ENCODE measurements at regions not wholly inside any gene's neighbourhood (a gene's known extent, or its start where the extent isn't known, plus 50 kb on each side); places are given as distances from the start of the nearest gene placed in this dataset.

DNA sequence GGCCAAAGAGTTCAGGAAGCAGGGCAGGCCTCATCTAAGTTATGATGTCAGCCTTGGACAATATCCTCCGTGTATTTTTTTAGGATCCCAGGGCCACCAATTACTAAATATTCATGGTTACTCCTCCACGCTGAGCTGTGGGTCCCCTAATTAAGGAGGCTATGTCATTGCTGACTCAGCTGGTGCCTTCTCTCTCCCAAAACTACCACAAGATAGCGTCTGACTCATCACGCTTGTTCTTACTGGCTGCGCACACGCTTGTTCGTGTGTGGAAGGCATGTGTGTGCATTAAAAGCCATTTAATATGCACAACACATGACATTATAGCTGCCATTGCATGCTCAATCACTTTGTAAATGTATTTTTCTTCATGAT lies 78.3 kb downstream of the GSC start:
- intact Hi-C loops (cut with micrococcal nuclease) (no loop called here), in situ Hi-C loops (cut with MboI) (no loop called here)
- Histone ChIP-seq H3K36me3 (ENCODE audit: control insufficient read depth, insufficient read depth, low read length) (no peaks in the 10 kb centered on the region), H3K4me3 (no peak overlapping the region), H4K20me1 (replicated peaks; ENCODE audit: control insufficient read depth, insufficient read depth, low read length) (no peaks in the 10 kb centered on the region), H3K79me2 (ENCODE audit: control insufficient read depth, insufficient read depth, low read length) (no peaks in the 10 kb centered on the region), H3K4me1 (replicated peaks in 1 of 2; ENCODE audit: control insufficient read depth in 2 of 2, insufficient read depth in 2 of 2, low read length in 2 of 2) (no peaks in the 10 kb centered on the region), H3K4me2 (ENCODE audit: insufficient read depth, low read length) (no peak overlapping the region), H3K9me1 (ENCODE audit: control insufficient read depth, insufficient read depth, low read length) (no peaks in the 10 kb centered on the region), H3K27ac (ENCODE audit: extremely low read depth, low read depth, low read length) (no peak overlapping the region), H3K27me3 (ENCODE audit: control insufficient read depth in 2 of 2, insufficient read depth in 2 of 2, low read length in 2 of 2) (peaks cover 0 to 21% of the 10 kb centered on the region in 2 experiments; a peak in 3 of 5 replicates), H2AFZ (ENCODE audit: low read depth, low read length) (no peak overlapping the region), H3K9ac (ENCODE audit: insufficient read depth in 1 of 2, low read depth in 2 of 2, low read length in 2 of 2) (no peak overlapping the region), H3K9me3 (replicated peaks; ENCODE audit: control insufficient read depth, insufficient read depth, low read depth, low read length) (no peaks in the 10 kb centered on the region)
- FAIRE-seq (no peak), ATAC-seq (no peak), DNase-seq (ENCODE audit: extremely low read depth in 1 of 4, low spot score in 3 of 4) (no peak)
- no TSS peak for BruUV-seq (replicated peaks)
- ChIA-PET POLR2A (no interaction called here), CTCF (ENCODE audit: low intra/inter-chr PET ratio) (no interaction called here)
- WGBS (ENCODE audit: insufficient coverage, low coverage, missing lambda C conversion rate) = 2% methylated on average over 7 of the region's 7 CpGs
- TF ChIP-seq, protein P1, sequence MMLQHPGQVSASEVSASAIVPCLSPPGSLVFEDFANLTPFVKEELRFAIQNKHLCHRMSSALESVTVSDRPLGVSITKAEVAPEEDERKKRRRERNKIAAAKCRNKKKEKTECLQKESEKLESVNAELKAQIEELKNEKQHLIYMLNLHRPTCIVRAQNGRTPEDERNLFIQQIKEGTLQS (IDR thresholded peaks at IDR 0.05) = peak; percentile 43
- TF ChIP-seq, protein P1 (CRISPR knock-in tag; conservative IDR thresholded peaks at IDR 0.05) = no peak
- peak; percentile 60 for TF ChIP-seq FOSL1 (tag; conservative IDR thresholded peaks at IDR 0.05)
- peak; percentile 67; the same call in 1 of the 2 replicates for TF ChIP-seq C11orf30 (IDR thresholded peaks at IDR 0.05; ENCODE audit: low read depth)
- peak; percentile 51; the same call in 1 of the 2 replicates for TF ChIP-seq MAFK (IDR thresholded peaks at IDR 0.05; ENCODE audit: low read length)
- peak; percentile 38 for TF ChIP-seq MAFG (tag; conservative IDR thresholded peaks at IDR 0.05)
- peak; percentile 19; the same call in 1 of the 2 replicates for TF ChIP-seq JUND (IDR thresholded peaks at IDR 0.05; ENCODE audit: borderline replicate concordance, low read depth, low read length)
- no peak; the same call in 2 of the 3 replicates for TF ChIP-seq JUND (tag; IDR thresholded peaks at IDR 0.05; ENCODE audit: borderline replicate concordance, low read depth, low read length)
- TF ChIP-seq HLTF (IDR thresholded peaks at IDR 0.05) = no peak
- TF ChIP-seq SREBF2 (CRISPR knock-in tag; IDR thresholded peaks at IDR 0.05) = no peak
- TF ChIP-seq MAFF (IDR thresholded peaks at IDR 0.05; ENCODE audit: low read length) = peak; percentile 14; the same call in 1 of the 2 replicates
- no peak for TF ChIP-seq HMG20A (CRISPR knock-in tag; conservative IDR thresholded peaks at IDR 0.05)
- TF ChIP-seq ZNF316 (IDR thresholded peaks at IDR 0.05) = peak; percentile 61
